ENCODE measurements at regions not wholly inside any gene's neighbourhood (a gene's known extent, or its start where the extent isn't known, plus 50 kb on each side); places are given as distances from the start of the nearest gene placed in this dataset.

DNA sequence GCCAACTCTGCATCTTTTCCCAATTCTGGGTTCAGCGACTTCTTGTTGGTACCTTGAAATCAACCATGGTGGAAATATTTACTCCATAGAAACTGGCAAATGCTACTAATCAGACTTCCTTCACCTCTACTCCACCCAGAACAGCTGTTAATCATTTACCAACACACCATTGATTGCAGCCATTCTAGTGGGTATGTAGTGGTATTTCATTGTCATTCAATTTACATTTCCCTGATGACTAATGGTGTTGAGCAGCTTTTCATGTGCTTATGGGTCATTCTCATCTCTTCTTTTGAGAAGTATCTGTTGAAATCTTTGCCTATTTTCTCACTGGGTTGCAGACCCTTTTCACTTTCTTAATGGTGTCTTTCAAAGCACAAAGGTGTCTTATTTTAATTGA is 122.4 kb upstream of the MSX2 start:
- TF ChIP-seq, protein P1, sequence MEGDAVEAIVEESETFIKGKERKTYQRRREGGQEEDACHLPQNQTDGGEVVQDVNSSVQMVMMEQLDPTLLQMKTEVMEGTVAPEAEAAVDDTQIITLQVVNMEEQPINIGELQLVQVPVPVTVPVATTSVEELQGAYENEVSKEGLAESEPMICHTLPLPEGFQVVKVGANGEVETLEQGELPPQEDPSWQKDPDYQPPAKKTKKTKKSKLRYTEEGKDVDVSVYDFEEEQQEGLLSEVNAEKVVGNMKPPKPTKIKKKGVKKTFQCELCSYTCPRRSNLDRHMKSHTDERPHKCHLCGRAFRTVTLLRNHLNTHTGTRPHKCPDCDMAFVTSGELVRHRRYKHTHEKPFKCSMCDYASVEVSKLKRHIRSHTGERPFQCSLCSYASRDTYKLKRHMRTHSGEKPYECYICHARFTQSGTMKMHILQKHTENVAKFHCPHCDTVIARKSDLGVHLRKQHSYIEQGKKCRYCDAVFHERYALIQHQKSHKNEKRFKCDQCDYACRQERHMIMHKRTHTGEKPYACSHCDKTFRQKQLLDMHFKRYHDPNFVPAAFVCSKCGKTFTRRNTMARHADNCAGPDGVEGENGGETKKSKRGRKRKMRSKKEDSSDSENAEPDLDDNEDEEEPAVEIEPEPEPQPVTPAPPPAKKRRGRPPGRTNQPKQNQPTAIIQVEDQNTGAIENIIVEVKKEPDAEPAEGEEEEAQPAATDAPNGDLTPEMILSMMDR (conservative IDR thresholded peaks at IDR 0.05 in 1 of 2, IDR thresholded peaks at IDR 0.05 in 1 of 2; ENCODE audit: low read depth in 1 of 2, low read length in 2 of 2) = no peak
- no peak for TF ChIP-seq EZH2 (IDR thresholded peaks at IDR 0.05; ENCODE audit: low read length, missing control alignments)
